Activated naive CD8-positive, alpha-beta T cell treated with anti-CD3 and anti-CD28 coated beads for 36 hours (primary cell): ENCODE measurements at regions not wholly inside any gene's neighbourhood (a gene's known extent, or its start where the extent isn't known, plus 50 kb on each side); places are given as distances from the start of the nearest gene placed in this dataset.
A peak's percentile ranks its signal among the peaks of the same experiment; 100 is the strongest.

Experiments
- DNase-seq: peaks from one replicate; pipeline ENCODE4 v3.0.0; 2021
- H3K27ac Mint-ChIP-seq: one replicate; pipeline ENCODE4 v1.8.0; 2022; ENCODE audit warnings: mild to moderate bottlenecking, moderate library complexity, mixed read lengths
- H3K27me3 Mint-ChIP-seq: one replicate; pipeline ENCODE4 v1.8.0; 2022; ENCODE audit warnings: mild to moderate bottlenecking, mixed read lengths
- H3K36me3 Mint-ChIP-seq: one replicate; pipeline ENCODE4 v1.8.0; 2021; ENCODE audit warnings: mild to moderate bottlenecking, mixed read lengths
- H3K4me1 Mint-ChIP-seq: one replicate; pipeline ENCODE4 v1.8.0; 2021; ENCODE audit warnings: mixed read lengths
- H3K4me3 Mint-ChIP-seq: one replicate; pipeline ENCODE4 v1.8.0; 2022; ENCODE audit warnings: mild to moderate bottlenecking, moderate library complexity, mixed read lengths
- H3K9me3 Mint-ChIP-seq: one replicate; pipeline ENCODE4 v1.8.0; 2022; ENCODE audit warnings: mixed read lengths

- Mint-ChIP-seq H3K4me1 (no peaks in the 10 kb centered on the region), H3K27ac (no peak overlapping the region), H3K27me3 (no peaks in the 10 kb centered on the region), H3K9me3 (no peaks in the 10 kb centered on the region), H3K36me3 (no peaks in the 10 kb centered on the region), H3K4me3 (no peak overlapping the region)
- no peak for DNase-seq
Observed at GRCh38 chr5:1748271-1748670, 51.4 kb downstream of the MRPL36 start.

GRCh38 chr5:1747803-1748085 lies 51.9 kb downstream of the MRPL36 start:
- no peaks in the 10 kb centered on the region for H3K36me3 Mint-ChIP-seq
- no peak for DNase-seq

GRCh38 chr5:1747079-1747802 lies 52.4 kb downstream of the MRPL36 start:
- no peak for DNase-seq
- no peaks in the 10 kb centered on the region for H3K36me3 Mint-ChIP-seq
- no peak overlapping the region for H3K4me3 Mint-ChIP-seq
- peaks cover 4% of the 10 kb centered on the region for H3K27me3 Mint-ChIP-seq
- H3K27ac Mint-ChIP-seq: no peak overlapping the region
- peaks cover under 1% of the 10 kb centered on the region for H3K9me3 Mint-ChIP-seq
- H3K4me1 Mint-ChIP-seq: no peaks in the 10 kb centered on the region

More at GRCh38 chr5:1747803-1748085, 51.9 kb downstream of the MRPL36 start:
- no peaks in the 10 kb centered on the region for H3K9me3 Mint-ChIP-seq
- no peak overlapping the region for H3K4me3 Mint-ChIP-seq
- H3K4me1 Mint-ChIP-seq: no peaks in the 10 kb centered on the region
- H3K27me3 Mint-ChIP-seq: no peaks in the 10 kb centered on the region
- H3K27ac Mint-ChIP-seq: no peak overlapping the region

GRCh38 chr5:1746371-1747078 lies 53.1 kb downstream of the MRPL36 start:
- no peak for DNase-seq
- Mint-ChIP-seq H3K36me3 (no peaks in the 10 kb centered on the region), H3K4me3 (no peak overlapping the region), H3K4me1 (no peaks in the 10 kb centered on the region), H3K9me3 (peaks cover 4% of the 10 kb centered on the region), H3K27ac (no peak overlapping the region), H3K27me3 (peaks cover 11% of the 10 kb centered on the region)

GRCh38 chr5:1745796-1746370 lies 53.8 kb downstream of the MRPL36 start:
- no peaks in the 10 kb centered on the region for H3K4me1 Mint-ChIP-seq
- no peaks in the 10 kb centered on the region for H3K36me3 Mint-ChIP-seq
- peaks cover 7% of the 10 kb centered on the region for H3K9me3 Mint-ChIP-seq
- no peak overlapping the region for H3K27ac Mint-ChIP-seq
- peaks cover 15% of the 10 kb centered on the region for H3K27me3 Mint-ChIP-seq
- no peak overlapping the region for H3K4me3 Mint-ChIP-seq
- DNase-seq: no peak

GRCh38 chr5:1745123-1745795 lies 54.4 kb downstream of the MRPL36 start:
- Mint-ChIP-seq H3K4me1 (no peaks in the 10 kb centered on the region), H3K27me3 (peaks cover 22% of the 10 kb centered on the region), H3K9me3 (peaks cover 13% of the 10 kb centered on the region), H3K36me3 (no peaks in the 10 kb centered on the region), H3K4me3 (no peak overlapping the region), H3K27ac (no peak overlapping the region)
- DNase-seq: no peak

GRCh38 chr5:1744393-1745122 lies 55.1 kb downstream of the MRPL36 start:
- Mint-ChIP-seq H3K4me3 (no peak overlapping the region), H3K36me3 (no peaks in the 10 kb centered on the region), H3K27ac (no peak overlapping the region), H3K4me1 (no peaks in the 10 kb centered on the region), H3K27me3 (peaks cover 22% of the 10 kb centered on the region), H3K9me3 (peaks cover 13% of the 10 kb centered on the region)
- no peak for DNase-seq

- DNase-seq: no peak
- Mint-ChIP-seq H3K4me1 (no peaks in the 10 kb centered on the region), H3K27ac (no peak overlapping the region), H3K27me3 (peaks cover 26% of the 10 kb centered on the region), H3K4me3 (no peak overlapping the region), H3K9me3 (peaks cover 13% of the 10 kb centered on the region), H3K36me3 (no peaks in the 10 kb centered on the region)
Observed at GRCh38 chr5:1743769-1744085, 55.9 kb downstream of the MRPL36 start.

- Mint-ChIP-seq H3K27ac (no peak overlapping the region), H3K36me3 (no peaks in the 10 kb centered on the region), H3K4me1 (no peaks in the 10 kb centered on the region), H3K4me3 (no peak overlapping the region), H3K9me3 (peaks cover 13% of the 10 kb centered on the region), H3K27me3 (peaks cover 26% of the 10 kb centered on the region)
- no peak for DNase-seq
Observed at GRCh38 chr5:1743061-1743768, 56.4 kb downstream of the MRPL36 start.

- H3K27ac Mint-ChIP-seq: no peak overlapping the region
- H3K36me3 Mint-ChIP-seq: no peaks in the 10 kb centered on the region
- H3K4me3 Mint-ChIP-seq: no peak overlapping the region
- DNase-seq: peak; percentile 23
- H3K4me1 Mint-ChIP-seq: no peaks in the 10 kb centered on the region
- H3K9me3 Mint-ChIP-seq: peaks cover 13% of the 10 kb centered on the region
- peaks cover 33% of the 10 kb centered on the region for H3K27me3 Mint-ChIP-seq
Observed at GRCh38 chr5:1737790-1738405, 61.7 kb downstream of the MRPL36 start.

GRCh38 chr5:1736889-1737711 lies 62.5 kb downstream of the MRPL36 start:
- peaks cover 27% of the 10 kb centered on the region for H3K27me3 Mint-ChIP-seq
- DNase-seq: no peak
- H3K36me3 Mint-ChIP-seq: no peaks in the 10 kb centered on the region
- H3K9me3 Mint-ChIP-seq: peaks cover 11% of the 10 kb centered on the region
- no peak overlapping the region for H3K4me3 Mint-ChIP-seq
- no peaks in the 10 kb centered on the region for H3K4me1 Mint-ChIP-seq
- no peak overlapping the region for H3K27ac Mint-ChIP-seq

GRCh38 chr5:1736065-1736464 lies 63.6 kb downstream of the MRPL36 start:
- DNase-seq: no peak
- H3K9me3 Mint-ChIP-seq: peaks cover 8% of the 10 kb centered on the region
- H3K4me3 Mint-ChIP-seq: no peak overlapping the region
- no peaks in the 10 kb centered on the region for H3K36me3 Mint-ChIP-seq
- no peaks in the 10 kb centered on the region for H3K4me1 Mint-ChIP-seq
- H3K27me3 Mint-ChIP-seq: peaks cover 20% of the 10 kb centered on the region
- no peak overlapping the region for H3K27ac Mint-ChIP-seq

- DNase-seq: no peak
- Mint-ChIP-seq H3K9me3 (peaks cover 2% of the 10 kb centered on the region), H3K4me3 (no peak overlapping the region), H3K27ac (no peak overlapping the region), H3K4me1 (no peaks in the 10 kb centered on the region), H3K36me3 (no peaks in the 10 kb centered on the region), H3K27me3 (peaks cover 13% of the 10 kb centered on the region)
Observed at GRCh38 chr5:1735320-1735970, 64.2 kb downstream of the MRPL36 start.
